ENCODE measurements at regions not wholly inside any gene's neighbourhood (a gene's known extent, or its start where the extent isn't known, plus 50 kb on each side); places are given as distances from the start of the nearest gene placed in this dataset.

DNA sequence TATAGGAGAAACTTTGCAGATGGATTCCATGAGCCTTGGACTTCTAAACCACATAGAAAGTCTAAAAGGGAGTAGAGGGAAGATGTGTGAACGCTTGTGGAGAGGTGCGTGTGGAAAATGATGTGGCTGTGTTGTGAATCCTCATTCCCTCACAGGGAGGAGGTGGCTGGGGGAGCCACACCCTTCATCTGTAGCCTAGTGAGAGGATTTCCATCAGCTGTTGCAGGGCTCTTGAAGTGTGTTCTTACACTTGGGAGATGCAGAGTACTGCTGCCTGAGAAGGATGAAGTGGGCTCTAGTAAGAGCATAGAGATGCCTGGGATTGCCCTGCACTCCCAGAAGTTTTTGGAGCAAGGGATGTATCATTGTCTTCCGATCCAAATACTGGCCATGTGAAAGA lies 279.6 kb downstream of the QKI start:
- TF ChIP-seq, protein P1, sequence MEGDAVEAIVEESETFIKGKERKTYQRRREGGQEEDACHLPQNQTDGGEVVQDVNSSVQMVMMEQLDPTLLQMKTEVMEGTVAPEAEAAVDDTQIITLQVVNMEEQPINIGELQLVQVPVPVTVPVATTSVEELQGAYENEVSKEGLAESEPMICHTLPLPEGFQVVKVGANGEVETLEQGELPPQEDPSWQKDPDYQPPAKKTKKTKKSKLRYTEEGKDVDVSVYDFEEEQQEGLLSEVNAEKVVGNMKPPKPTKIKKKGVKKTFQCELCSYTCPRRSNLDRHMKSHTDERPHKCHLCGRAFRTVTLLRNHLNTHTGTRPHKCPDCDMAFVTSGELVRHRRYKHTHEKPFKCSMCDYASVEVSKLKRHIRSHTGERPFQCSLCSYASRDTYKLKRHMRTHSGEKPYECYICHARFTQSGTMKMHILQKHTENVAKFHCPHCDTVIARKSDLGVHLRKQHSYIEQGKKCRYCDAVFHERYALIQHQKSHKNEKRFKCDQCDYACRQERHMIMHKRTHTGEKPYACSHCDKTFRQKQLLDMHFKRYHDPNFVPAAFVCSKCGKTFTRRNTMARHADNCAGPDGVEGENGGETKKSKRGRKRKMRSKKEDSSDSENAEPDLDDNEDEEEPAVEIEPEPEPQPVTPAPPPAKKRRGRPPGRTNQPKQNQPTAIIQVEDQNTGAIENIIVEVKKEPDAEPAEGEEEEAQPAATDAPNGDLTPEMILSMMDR (IDR thresholded peaks at IDR 0.05 in 2 of 3, conservative IDR thresholded peaks at IDR 0.05 in 1 of 3; ENCODE audit: borderline replicate concordance in 1 of 3, insufficient read depth in 1 of 3, low read depth in 2 of 3, low read length in 2 of 3), result no peak
- TF ChIP-seq EZH2 (IDR thresholded peaks at IDR 0.05) (no peak), POLR2A (IDR thresholded peaks at IDR 0.05; ENCODE audit: borderline replicate concordance, extremely low read depth, insufficient read depth, insufficient read length) (no peak), EGR1 (IDR thresholded peaks at IDR 0.05; ENCODE audit: low read depth) (no peak), FOSL1 (IDR thresholded peaks at IDR 0.05; ENCODE audit: low read depth) (no peak), YY1 (IDR thresholded peaks at IDR 0.05; ENCODE audit: extremely low read depth, insufficient replicate concordance, low read depth, low read length) (no peak), POLR2AphosphoS5 (IDR thresholded peaks at IDR 0.05; ENCODE audit: low read depth, low read length) (no peak), CEBPB (IDR thresholded peaks at IDR 0.05; ENCODE audit: low read depth) (no peak), SRF (IDR thresholded peaks at IDR 0.05; ENCODE audit: low read depth) (no peak), TCF7L2 (IDR thresholded peaks at IDR 0.05; ENCODE audit: borderline replicate concordance, extremely low read depth, insufficient read depth, insufficient read length) (no peak), CBX3 (IDR thresholded peaks at IDR 0.05; ENCODE audit: low read depth) (no peak), SIN3A (IDR thresholded peaks at IDR 0.05; ENCODE audit: low read depth) (no peak)
- TF ChIP-seq, protein P2, sequence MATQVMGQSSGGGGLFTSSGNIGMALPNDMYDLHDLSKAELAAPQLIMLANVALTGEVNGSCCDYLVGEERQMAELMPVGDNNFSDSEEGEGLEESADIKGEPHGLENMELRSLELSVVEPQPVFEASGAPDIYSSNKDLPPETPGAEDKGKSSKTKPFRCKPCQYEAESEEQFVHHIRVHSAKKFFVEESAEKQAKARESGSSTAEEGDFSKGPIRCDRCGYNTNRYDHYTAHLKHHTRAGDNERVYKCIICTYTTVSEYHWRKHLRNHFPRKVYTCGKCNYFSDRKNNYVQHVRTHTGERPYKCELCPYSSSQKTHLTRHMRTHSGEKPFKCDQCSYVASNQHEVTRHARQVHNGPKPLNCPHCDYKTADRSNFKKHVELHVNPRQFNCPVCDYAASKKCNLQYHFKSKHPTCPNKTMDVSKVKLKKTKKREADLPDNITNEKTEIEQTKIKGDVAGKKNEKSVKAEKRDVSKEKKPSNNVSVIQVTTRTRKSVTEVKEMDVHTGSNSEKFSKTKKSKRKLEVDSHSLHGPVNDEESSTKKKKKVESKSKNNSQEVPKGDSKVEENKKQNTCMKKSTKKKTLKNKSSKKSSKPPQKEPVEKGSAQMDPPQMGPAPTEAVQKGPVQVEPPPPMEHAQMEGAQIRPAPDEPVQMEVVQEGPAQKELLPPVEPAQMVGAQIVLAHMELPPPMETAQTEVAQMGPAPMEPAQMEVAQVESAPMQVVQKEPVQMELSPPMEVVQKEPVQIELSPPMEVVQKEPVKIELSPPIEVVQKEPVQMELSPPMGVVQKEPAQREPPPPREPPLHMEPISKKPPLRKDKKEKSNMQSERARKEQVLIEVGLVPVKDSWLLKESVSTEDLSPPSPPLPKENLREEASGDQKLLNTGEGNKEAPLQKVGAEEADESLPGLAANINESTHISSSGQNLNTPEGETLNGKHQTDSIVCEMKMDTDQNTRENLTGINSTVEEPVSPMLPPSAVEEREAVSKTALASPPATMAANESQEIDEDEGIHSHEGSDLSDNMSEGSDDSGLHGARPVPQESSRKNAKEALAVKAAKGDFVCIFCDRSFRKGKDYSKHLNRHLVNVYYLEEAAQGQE (IDR thresholded peaks at IDR 0.05; ENCODE audit: low read depth), result no peak
- TF ChIP-seq, protein P3, sequence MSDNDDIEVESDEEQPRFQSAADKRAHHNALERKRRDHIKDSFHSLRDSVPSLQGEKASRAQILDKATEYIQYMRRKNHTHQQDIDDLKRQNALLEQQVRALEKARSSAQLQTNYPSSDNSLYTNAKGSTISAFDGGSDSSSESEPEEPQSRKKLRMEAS (IDR thresholded peaks at IDR 0.05), result no peak
